ENCODE measurements at regions not wholly inside any gene's neighbourhood (a gene's known extent, or its start where the extent isn't known, plus 50 kb on each side); places are given as distances from the start of the nearest gene placed in this dataset.

DNA sequence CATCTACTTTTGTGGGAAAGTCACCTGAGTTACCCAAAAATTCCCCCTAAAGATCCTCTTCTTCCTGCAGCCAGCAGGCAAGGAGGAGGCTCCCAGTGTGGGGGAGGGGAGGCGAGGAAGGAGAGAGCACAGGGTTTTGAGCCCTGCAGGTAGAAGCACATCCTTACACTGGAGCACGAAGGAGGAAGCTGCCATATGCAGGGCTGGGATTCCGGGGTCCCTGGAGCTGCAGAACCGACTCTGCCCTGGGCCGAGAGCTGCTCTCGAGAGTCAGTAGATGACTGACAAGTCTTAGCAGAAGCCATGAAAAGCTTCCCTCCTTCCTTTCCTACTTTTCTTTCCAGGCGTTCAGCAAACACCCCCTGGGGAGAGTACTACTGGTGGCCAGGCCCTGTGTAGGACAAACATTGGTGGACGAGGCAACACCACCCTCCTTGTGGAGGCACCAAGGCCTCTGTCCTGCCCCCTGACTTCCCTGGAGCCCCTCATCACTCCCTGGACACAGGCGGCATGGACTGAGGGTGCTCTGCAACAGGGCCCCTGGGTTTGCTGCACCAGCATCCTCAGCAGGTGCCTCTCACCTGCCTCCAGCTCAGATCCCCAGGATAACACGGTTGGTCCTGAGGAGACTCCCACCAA lies 211.7 kb upstream of the CST7 start:
- Histone ChIP-seq H3K27ac (ENCODE audit: insufficient read depth, low read length) (no peak overlapping the region), H4K91ac (ENCODE audit: insufficient read depth, low read depth, low read length) (no peak overlapping the region), H3K27me3 (ENCODE audit: control insufficient read depth, insufficient read depth, low read length) (peaks cover 20% of the 10 kb centered on the region; the same call in 1 of the 2 replicates), H3K4me2 (ENCODE audit: low read depth, low read length) (no peak overlapping the region), H3K14ac (replicated peaks; ENCODE audit: low read depth, low read length) (no peak overlapping the region), H3K36me3 (ENCODE audit: control insufficient read depth, insufficient read depth, low read length) (no peaks in the 10 kb centered on the region), H2AFZ (replicated peaks; ENCODE audit: low read length, poor library complexity) (no peak overlapping the region), H2BK120ac (ENCODE audit: low read depth, low read length) (no peak overlapping the region), H2BK20ac (ENCODE audit: low read depth, low read length) (no peak overlapping the region), H4K20me1 (ENCODE audit: insufficient read depth, low read length) (no peaks in the 10 kb centered on the region), H3K79me1 (ENCODE audit: low read depth in 1 of 2, low read length in 2 of 2) (no peaks in the 10 kb centered on the region), H3K9me1 (ENCODE audit: insufficient read depth, low read length) (no peaks in the 10 kb centered on the region; the same call in 1 of the 2 replicates), H3K18ac (ENCODE audit: low read depth, low read length) (no peak overlapping the region), H2BK5ac (ENCODE audit: low read depth, low read length, poor library complexity, severe bottlenecking) (no peak overlapping the region), H2BK15ac (ENCODE audit: low read depth, low read length) (no peak overlapping the region), H3K9me3 (ENCODE audit: control insufficient read depth, insufficient read depth, low read length) (no peaks in the 10 kb centered on the region), H2AK9ac (replicated peaks; ENCODE audit: low read depth, low read length, poor library complexity) (no peak overlapping the region), H3K4ac (ENCODE audit: low read depth, low read length) (no peak overlapping the region), H3K23ac (ENCODE audit: low read depth, low read length) (no peak overlapping the region), H3K4me3 (ENCODE audit: insufficient read depth, low read depth, low read length) (no peak overlapping the region), H2AK5ac (ENCODE audit: low read depth, low read length) (no peak overlapping the region), H3K56ac (ENCODE audit: extremely low read depth, insufficient read depth, low read length) (no peak overlapping the region), H4K5ac (ENCODE audit: low read depth, low read length) (no peak overlapping the region), H3K9ac (ENCODE audit: low read depth, low read length) (no peak overlapping the region), H3K4me1 (ENCODE audit: control insufficient read depth, insufficient read depth, low read length) (peaks cover 7% of the 10 kb centered on the region; the same call in 1 of the 2 replicates), H4K8ac (ENCODE audit: low read depth in 2 of 2, low read length in 2 of 2) (no peak overlapping the region)
- no CpG with 5 or more reads among the region's 10 CpGs for WGBS, 2 experiments (ENCODE audit: extremely low coverage in 2 of 2, insufficient read length in 1 of 2)
- no peak for DNase-seq
- no TSS peak for BruUV-seq (replicated peaks)
- ATAC-seq (ENCODE audit: low read depth) = no peak
- in situ Hi-C loops (cut with MboI; ENCODE audit: low sequenced_read_pairs) (no loop called here), dilution Hi-C loops (cut with HindIII; ENCODE audit: low sequenced_read_pairs, unreplicated experiment) (no loop called here), intact Hi-C loops (cut with micrococcal nuclease) (no loop called here)
- CTCF ChIA-PET = no interaction called here
- TF ChIP-seq, protein P1, sequence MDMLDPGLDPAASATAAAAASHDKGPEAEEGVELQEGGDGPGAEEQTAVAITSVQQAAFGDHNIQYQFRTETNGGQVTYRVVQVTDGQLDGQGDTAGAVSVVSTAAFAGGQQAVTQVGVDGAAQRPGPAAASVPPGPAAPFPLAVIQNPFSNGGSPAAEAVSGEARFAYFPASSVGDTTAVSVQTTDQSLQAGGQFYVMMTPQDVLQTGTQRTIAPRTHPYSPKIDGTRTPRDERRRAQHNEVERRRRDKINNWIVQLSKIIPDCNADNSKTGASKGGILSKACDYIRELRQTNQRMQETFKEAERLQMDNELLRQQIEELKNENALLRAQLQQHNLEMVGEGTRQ (IDR thresholded peaks at IDR 0.05; ENCODE audit: low read depth, low read length) = no peak
- TF ChIP-seq SMC3 (IDR thresholded peaks at IDR 0.05; ENCODE audit: low read depth, low read length) = no peak
- TF ChIP-seq, protein P2, sequence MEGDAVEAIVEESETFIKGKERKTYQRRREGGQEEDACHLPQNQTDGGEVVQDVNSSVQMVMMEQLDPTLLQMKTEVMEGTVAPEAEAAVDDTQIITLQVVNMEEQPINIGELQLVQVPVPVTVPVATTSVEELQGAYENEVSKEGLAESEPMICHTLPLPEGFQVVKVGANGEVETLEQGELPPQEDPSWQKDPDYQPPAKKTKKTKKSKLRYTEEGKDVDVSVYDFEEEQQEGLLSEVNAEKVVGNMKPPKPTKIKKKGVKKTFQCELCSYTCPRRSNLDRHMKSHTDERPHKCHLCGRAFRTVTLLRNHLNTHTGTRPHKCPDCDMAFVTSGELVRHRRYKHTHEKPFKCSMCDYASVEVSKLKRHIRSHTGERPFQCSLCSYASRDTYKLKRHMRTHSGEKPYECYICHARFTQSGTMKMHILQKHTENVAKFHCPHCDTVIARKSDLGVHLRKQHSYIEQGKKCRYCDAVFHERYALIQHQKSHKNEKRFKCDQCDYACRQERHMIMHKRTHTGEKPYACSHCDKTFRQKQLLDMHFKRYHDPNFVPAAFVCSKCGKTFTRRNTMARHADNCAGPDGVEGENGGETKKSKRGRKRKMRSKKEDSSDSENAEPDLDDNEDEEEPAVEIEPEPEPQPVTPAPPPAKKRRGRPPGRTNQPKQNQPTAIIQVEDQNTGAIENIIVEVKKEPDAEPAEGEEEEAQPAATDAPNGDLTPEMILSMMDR (conservative IDR thresholded peaks at IDR 0.05; ENCODE audit: low read depth, low read length) = no peak
- no peak for TF ChIP-seq RFX5 (IDR thresholded peaks at IDR 0.05; ENCODE audit: low read depth, low read length)
- no peak for TF ChIP-seq MAFK (IDR thresholded peaks at IDR 0.05; ENCODE audit: low read depth, low read length)
- no peak for TF ChIP-seq NFE2L2 (IDR thresholded peaks at IDR 0.05; ENCODE audit: low read depth, low read length)
- no peak for TF ChIP-seq RAD21 (IDR thresholded peaks at IDR 0.05; ENCODE audit: low read length)
- no peak for TF ChIP-seq RCOR1 (IDR thresholded peaks at IDR 0.05; ENCODE audit: insufficient replicate concordance, low read length)
- TF ChIP-seq CEBPB (IDR thresholded peaks at IDR 0.05; ENCODE audit: low read depth, low read length) = no peak
- TF ChIP-seq, protein P3, sequence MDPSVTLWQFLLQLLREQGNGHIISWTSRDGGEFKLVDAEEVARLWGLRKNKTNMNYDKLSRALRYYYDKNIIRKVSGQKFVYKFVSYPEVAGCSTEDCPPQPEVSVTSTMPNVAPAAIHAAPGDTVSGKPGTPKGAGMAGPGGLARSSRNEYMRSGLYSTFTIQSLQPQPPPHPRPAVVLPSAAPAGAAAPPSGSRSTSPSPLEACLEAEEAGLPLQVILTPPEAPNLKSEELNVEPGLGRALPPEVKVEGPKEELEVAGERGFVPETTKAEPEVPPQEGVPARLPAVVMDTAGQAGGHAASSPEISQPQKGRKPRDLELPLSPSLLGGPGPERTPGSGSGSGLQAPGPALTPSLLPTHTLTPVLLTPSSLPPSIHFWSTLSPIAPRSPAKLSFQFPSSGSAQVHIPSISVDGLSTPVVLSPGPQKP (IDR thresholded peaks at IDR 0.05; ENCODE audit: borderline replicate concordance, low read depth, low read length) = no peak
- no peak for TF ChIP-seq MAZ (IDR thresholded peaks at IDR 0.05; ENCODE audit: borderline replicate concordance, low read depth, low read length)
- TF ChIP-seq BHLHE40 (IDR thresholded peaks at IDR 0.05; ENCODE audit: low read depth, low read length) = no peak
- POLR2A ChIA-PET (ENCODE audit: unreplicated experiment) = no interaction called here
